GM18951 (cell line): ENCODE measurements at regions not wholly inside any gene's neighbourhood (a gene's known extent, or its start where the extent isn't known, plus 50 kb on each side); places are given as distances from the start of the nearest gene placed in this dataset.

Experiments used
- POLR2A ChIP-seq: IDR thresholded peaks from 4 replicates; pipeline ENCODE4 v1.6.1; 2011; ENCODE audit warnings: mild to moderate bottlenecking; ENCODE audit not compliant: insufficient read length, insufficient read depth; ENCODE audit errors: extremely low read depth
- in situ Hi-C: fragments of 300-500 bp; cut with MboI; formaldehyde crosslinking; loops from one replicate; pipeline ENCODE4 v1.12.0; 2022; ENCODE audit warnings: low sequenced_read_pairs, mixed read lengths, inconsistent platforms; ENCODE audit not compliant: unreplicated experiment

DNA sequence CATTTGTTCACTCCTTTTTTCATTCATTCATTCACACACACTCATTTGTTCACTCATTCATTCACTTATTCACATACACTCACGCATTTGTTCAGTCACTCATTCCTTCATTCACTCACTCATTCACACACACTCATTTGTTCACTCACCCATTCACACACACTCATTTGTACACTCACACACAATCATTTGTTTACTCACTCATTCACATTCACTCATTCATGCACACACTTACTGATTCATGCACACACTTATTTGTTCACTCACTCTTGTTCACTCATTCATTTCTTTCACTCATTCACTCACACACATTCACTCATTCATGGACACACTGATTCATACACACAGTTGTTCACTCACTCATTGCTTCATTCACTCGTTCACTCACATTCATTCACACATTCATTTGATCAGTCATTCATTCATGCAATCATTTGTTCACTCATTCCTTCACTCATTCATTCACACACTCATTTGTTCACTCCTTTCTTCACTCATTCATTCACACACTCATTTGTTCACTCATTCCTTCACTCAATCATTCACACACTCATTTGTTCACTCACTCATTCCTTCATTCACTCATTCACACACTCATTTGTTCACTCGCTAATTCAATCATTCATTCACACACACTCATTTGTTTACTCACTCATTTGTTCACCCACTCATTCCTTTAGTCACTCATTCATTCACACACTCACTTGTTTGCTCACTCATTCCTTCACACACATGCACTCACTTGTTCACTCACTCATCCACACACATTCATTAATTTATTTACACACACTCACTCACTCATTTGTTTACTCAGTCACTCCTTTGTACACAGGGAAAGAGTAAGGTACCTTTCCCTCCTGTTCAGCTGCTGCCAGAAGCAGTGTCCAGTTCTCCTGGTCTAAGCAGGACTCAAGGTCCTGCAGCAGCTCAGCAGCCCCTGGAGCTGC lies 50.7 kb upstream of the BHLHE23 start:
- TF ChIP-seq POLR2A, result no peak
- in situ Hi-C loops, result no loop called here

DNA sequence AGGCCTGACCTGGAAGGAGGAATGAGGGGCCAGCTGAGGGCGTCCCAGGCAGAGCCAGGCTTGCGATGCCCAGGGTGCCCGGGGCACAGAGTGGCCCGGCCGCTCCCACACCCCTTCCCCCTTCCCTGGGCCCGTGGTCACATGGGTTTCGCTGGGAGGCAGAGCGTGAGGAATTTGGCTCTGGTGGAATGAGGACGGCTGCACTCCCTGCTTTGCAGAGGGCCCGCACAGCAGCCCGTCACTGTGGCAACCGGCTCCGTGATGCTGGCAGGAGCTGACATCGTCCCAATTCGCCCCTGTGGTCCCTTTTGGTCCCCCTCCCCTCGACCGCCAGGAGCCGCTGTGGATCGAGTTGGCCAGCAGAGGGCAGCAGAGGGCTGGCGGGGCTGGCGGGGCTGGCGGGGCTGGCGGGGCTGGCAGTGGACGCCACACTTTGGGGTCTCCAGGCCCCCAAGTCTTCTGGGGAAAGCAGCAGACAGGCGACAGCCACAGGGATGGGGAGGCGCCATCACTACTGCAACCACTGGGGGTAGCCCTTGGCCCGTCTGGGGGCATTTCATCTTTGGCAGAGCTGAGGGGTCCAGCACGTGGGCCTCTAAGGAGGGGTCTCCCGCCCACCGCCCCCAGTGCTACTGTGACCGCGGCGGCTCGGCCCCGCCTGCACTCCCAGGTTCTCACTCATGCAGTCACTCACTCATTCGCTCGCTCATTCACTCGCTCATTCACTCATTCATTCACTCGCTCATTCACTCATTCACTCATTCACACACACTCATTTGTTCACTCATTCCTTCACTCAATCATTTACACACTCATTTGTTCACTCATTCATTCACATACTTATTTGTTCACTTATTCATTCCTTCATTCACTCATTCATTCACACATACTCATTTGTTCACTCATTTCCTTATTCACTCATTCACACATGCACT lies 49.7 kb upstream of the BHLHE23 start:
- in situ Hi-C loops, result no loop called here
- TF ChIP-seq POLR2A, result no peak
